Astrocyte of the cerebellum (primary cell): ENCODE measurements at regions not wholly inside any gene's neighbourhood (a gene's known extent, or its start where the extent isn't known, plus 50 kb on each side); places are given as distances from the start of the nearest gene placed in this dataset.
"Not testable (repeated sequence)": the region's sequence is repeated elsewhere in the genome, so short reads cannot be mapped to it uniquely, and the experiment has no call there.

Experiments
- DNase-seq: peaks from one replicate; pipeline ENCODE4 v3.0.0-alpha.2; 2011; ENCODE audit warnings: low read depth
- H3K4me3 ChIP-seq: 2 replicates; pipeline ENCODE4 v1.5.1; 2011; ENCODE audit warnings: mild to moderate bottlenecking, low read depth, low read length, moderate library complexity
- CTCF ChIP-seq: IDR thresholded peaks from 2 replicates; pipeline ENCODE4 v1.5.1; 2012; ENCODE audit warnings: low read length, low read depth, moderate library complexity, mild to moderate bottlenecking; ENCODE audit errors: missing control alignments
- in situ Hi-C: cut with HindIII; loops from 2 replicates; pipeline ENCODE4 v1.10.0; 2017; ENCODE audit warnings: low sequenced_read_pairs

GRCh38 chr9:82417501-82417900, 428.9 kb downstream of the SPATA31D1 start:
- no peak overlapping the region for H3K4me3 ChIP-seq
- no peak for TF ChIP-seq CTCF
- in situ Hi-C loops: no loop called here
- DNase-seq: no peak

- no peak for TF ChIP-seq CTCF
- DNase-seq: no peak
- H3K4me3 ChIP-seq: no peak overlapping the region
- in situ Hi-C loops: no loop called here
Measured at GRCh38 chr9:82418334-82418733, 429.8 kb downstream of the SPATA31D1 start.

GRCh38 chr9:82419696-82420486, 431.3 kb downstream of the SPATA31D1 start:
- no peak for TF ChIP-seq CTCF
- DNase-seq: no peak
- in situ Hi-C loops: no loop called here
- H3K4me3 ChIP-seq: no peak overlapping the region

- no peak overlapping the region for H3K4me3 ChIP-seq
- no peak for TF ChIP-seq CTCF
- DNase-seq: no peak
- in situ Hi-C loops: no loop called here
Measured at GRCh38 chr9:82421498-82421897, 432.9 kb downstream of the SPATA31D1 start.

- in situ Hi-C loops: no loop called here
- TF ChIP-seq CTCF: no peak
- no peak overlapping the region for H3K4me3 ChIP-seq
- no peak for DNase-seq
Measured at GRCh38 chr9:82423700-82424099, 435.1 kb downstream of the SPATA31D1 start.

- in situ Hi-C loops: no loop called here
- no peak overlapping the region for H3K4me3 ChIP-seq
- no peak for DNase-seq
- no peak for TF ChIP-seq CTCF
Measured at GRCh38 chr9:82424599-82425120, 436.1 kb downstream of the SPATA31D1 start.

- H3K4me3 ChIP-seq: no peak overlapping the region
- TF ChIP-seq CTCF: no peak
- DNase-seq: no peak
- in situ Hi-C loops: no loop called here
Measured at GRCh38 chr9:82431121-82431520, 442.5 kb downstream of the SPATA31D1 start.

- H3K4me3 ChIP-seq, DNase-seq, in situ Hi-C loops: not testable (repeated sequence)
Measured at GRCh38 chr9:82433290-82433931, 444.8 kb downstream of the SPATA31D1 start.
